ENCODE measurements at regions not wholly inside any gene's neighbourhood (a gene's known extent, or its start where the extent isn't known, plus 50 kb on each side); places are given as distances from the start of the nearest gene placed in this dataset.

DNA sequence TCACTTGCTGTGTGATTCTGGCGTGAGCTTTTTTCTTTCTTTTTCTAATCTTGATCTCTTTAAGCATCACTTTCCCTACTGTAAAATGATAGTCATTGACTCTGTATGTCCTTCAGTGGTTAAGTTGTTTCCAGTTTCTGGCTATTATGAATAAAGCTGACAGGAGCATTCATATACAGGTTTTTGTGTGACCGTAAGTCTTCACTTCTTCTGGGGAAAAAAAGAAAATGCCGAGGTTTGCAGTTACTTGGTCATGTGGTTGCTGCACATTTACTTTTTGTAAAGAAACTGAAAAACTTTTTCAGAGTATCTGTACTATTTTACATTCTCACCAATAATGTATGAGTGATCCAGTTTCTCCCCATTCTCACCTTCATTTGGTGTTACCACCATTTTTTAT, 247.4 kb upstream of the RBMS3 start (continued):
- TF ChIP-seq NANOG (IDR thresholded peaks at IDR 0.05; ENCODE audit: borderline replicate concordance) (no peak), ZNF331 (CRISPR knock-in tag; IDR thresholded peaks at IDR 0.05; ENCODE audit: low read depth) (no peak)

DNA sequence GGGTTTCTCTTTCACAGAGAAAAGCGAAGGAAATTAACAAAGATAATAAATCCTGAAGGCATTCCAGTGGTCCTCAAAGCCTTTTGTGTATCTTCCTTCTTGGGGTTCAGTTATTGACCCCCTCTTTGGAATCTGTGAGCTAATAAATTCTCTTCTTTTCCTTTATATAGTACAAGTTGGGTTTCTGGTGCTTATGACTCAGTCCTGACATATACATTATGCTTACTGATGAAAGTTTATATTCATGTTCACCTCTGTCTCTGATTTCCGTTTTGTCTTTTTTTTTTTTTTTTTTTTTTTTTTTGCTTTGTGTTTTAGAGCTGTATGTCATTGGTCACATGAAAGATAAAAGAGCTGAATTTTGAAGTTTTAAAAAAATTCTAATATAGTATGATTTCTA, 230.7 kb upstream of the RBMS3 start:
- H3K4me3 ChIP-seq, result no peak overlapping the region
- DNase-seq (ENCODE audit: low spot score) (no peak), ATAC-seq (no peak)
- no peaks in the 10 kb centered on the region for H3K79me2 ChIP-seq (replicated peaks; ENCODE audit: insufficient read depth)
- no peaks in the 10 kb centered on the region for H3K27me3 ChIP-seq (ENCODE audit: insufficient read depth)
- H3K4me2 ChIP-seq, result no peak overlapping the region
- Mint-ChIP-seq H3K27me3 (ENCODE audit: insufficient read depth, low read depth, poor library complexity) (no peaks in the 10 kb centered on the region), H3K4me3 (no peak overlapping the region), H3K4me1 (peaks cover 6% of the 10 kb centered on the region), H3K36me3 (ENCODE audit: low read depth) (peaks cover 11% of the 10 kb centered on the region; the same call in 2 of the 3 replicates), H3K27ac (no peak overlapping the region), H3K9me3 (peaks cover 20% of the 10 kb centered on the region)
- peaks cover 4% of the 10 kb centered on the region; the same call in 1 of the 2 replicates for H3K4me1 ChIP-seq (ENCODE audit: insufficient read depth)
- TF ChIP-seq, protein P1, sequence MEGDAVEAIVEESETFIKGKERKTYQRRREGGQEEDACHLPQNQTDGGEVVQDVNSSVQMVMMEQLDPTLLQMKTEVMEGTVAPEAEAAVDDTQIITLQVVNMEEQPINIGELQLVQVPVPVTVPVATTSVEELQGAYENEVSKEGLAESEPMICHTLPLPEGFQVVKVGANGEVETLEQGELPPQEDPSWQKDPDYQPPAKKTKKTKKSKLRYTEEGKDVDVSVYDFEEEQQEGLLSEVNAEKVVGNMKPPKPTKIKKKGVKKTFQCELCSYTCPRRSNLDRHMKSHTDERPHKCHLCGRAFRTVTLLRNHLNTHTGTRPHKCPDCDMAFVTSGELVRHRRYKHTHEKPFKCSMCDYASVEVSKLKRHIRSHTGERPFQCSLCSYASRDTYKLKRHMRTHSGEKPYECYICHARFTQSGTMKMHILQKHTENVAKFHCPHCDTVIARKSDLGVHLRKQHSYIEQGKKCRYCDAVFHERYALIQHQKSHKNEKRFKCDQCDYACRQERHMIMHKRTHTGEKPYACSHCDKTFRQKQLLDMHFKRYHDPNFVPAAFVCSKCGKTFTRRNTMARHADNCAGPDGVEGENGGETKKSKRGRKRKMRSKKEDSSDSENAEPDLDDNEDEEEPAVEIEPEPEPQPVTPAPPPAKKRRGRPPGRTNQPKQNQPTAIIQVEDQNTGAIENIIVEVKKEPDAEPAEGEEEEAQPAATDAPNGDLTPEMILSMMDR (conservative IDR thresholded peaks at IDR 0.05; ENCODE audit: low read depth in 2 of 2), result no peak
- TF ChIP-seq STAT1 (IDR thresholded peaks at IDR 0.05; ENCODE audit: unreplicated experiment) (no peak), NANOG (IDR thresholded peaks at IDR 0.05; ENCODE audit: borderline replicate concordance) (no peak), ZNF462 (CRISPR knock-in tag; IDR thresholded peaks at IDR 0.05) (no peak), REST (IDR thresholded peaks at IDR 0.05; ENCODE audit: unreplicated experiment) (no peak), EZH2phosphoT487 (IDR thresholded peaks at IDR 0.05; ENCODE audit: unreplicated experiment) (no peak), EZH2 (IDR thresholded peaks at IDR 0.05; ENCODE audit: low read depth, unreplicated experiment) (no peak), CREB1 (CRISPR knock-in tag; IDR thresholded peaks at IDR 0.05; ENCODE audit: low read depth) (no peak), ETS1 (IDR thresholded peaks at IDR 0.05) (no peak), POLR2AphosphoS5 (IDR thresholded peaks at IDR 0.05; ENCODE audit: low read depth) (no peak), ZNF331 (CRISPR knock-in tag; IDR thresholded peaks at IDR 0.05; ENCODE audit: low read depth) (no peak)
- H3K27ac ChIP-seq (ENCODE audit: low read depth), result no peak overlapping the region
- H3K36me3 ChIP-seq (ENCODE audit: insufficient read depth), result no peaks in the 10 kb centered on the region
- no peak overlapping the region for H2AFZ ChIP-seq
- no peaks in the 10 kb centered on the region; the same call in 1 of the 2 replicates for H3K9me2 ChIP-seq (ENCODE audit: insufficient read depth)
- no peaks in the 10 kb centered on the region for H4K20me1 ChIP-seq (replicated peaks; ENCODE audit: insufficient read depth)
- H3F3A ChIP-seq (replicated peaks; ENCODE audit: low read depth), result no peaks in the 10 kb centered on the region
